ENCODE measurements at regions not wholly inside any gene's neighbourhood (a gene's known extent, or its start where the extent isn't known, plus 50 kb on each side); places are given as distances from the start of the nearest gene placed in this dataset.

GRCh38 chr12:128008341-128008740 is 258.6 kb upstream of the TMEM132C start:
- in situ Hi-C loops (cut with MboI; ENCODE audit: low pct_unique_long_range_greater_than_20kb, low sequenced_read_pairs, unreplicated experiment): no loop called here
- DNase-seq (ENCODE audit: low spot score): no peak
- TF ChIP-seq CTCF (IDR thresholded peaks at IDR 0.05; ENCODE audit: extremely low read depth, insufficient read depth, missing control alignments): no peak

GRCh38 chr12:128009108-128009507 is 257.9 kb upstream of the TMEM132C start:
- in situ Hi-C loops (cut with MboI; ENCODE audit: low pct_unique_long_range_greater_than_20kb, low sequenced_read_pairs, unreplicated experiment): no loop called here
- no peak for TF ChIP-seq CTCF (IDR thresholded peaks at IDR 0.05; ENCODE audit: extremely low read depth, insufficient read depth, missing control alignments)
- no peak for DNase-seq (ENCODE audit: low spot score)

- in situ Hi-C loops (cut with MboI; ENCODE audit: low pct_unique_long_range_greater_than_20kb, low sequenced_read_pairs, unreplicated experiment): no loop called here
- no peak for TF ChIP-seq CTCF (IDR thresholded peaks at IDR 0.05; ENCODE audit: extremely low read depth, insufficient read depth, missing control alignments)
Observed at GRCh38 chr12:128012110-128012509, 254.9 kb upstream of the TMEM132C start.

GRCh38 chr12:128015276-128015675 is 251.7 kb upstream of the TMEM132C start:
- in situ Hi-C loops (cut with MboI; ENCODE audit: low pct_unique_long_range_greater_than_20kb, low sequenced_read_pairs, unreplicated experiment): no loop called here
- TF ChIP-seq CTCF (IDR thresholded peaks at IDR 0.05; ENCODE audit: extremely low read depth, insufficient read depth, missing control alignments): no peak
- no peak for DNase-seq (ENCODE audit: low spot score)

More at GRCh38 chr12:128012110-128012509, 254.9 kb upstream of the TMEM132C start:
- no peak for DNase-seq (ENCODE audit: low spot score)

DNA sequence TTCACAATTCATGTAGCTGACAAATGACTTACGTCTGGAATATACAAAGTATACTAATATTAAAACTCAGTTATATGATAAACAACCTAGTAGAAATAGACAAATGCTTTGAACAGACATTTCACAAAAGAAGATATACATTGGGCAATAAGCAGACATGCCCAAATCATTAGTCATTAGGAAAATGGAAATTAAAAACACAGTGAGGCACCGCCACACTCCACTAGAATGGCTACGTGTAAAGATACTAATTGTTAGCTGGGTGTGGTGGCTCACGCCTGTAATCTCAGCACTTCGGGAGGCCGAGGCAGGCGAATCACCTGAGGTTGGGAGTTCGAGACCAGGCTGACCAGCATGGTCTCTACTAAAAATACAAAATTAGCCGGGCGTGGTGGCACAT is 248.9 kb upstream of the TMEM132C start:
- no peak for TF ChIP-seq CTCF (IDR thresholded peaks at IDR 0.05; ENCODE audit: extremely low read depth, insufficient read depth, missing control alignments)
- in situ Hi-C loops (cut with MboI; ENCODE audit: low pct_unique_long_range_greater_than_20kb, low sequenced_read_pairs, unreplicated experiment): no loop called here
- no peak for DNase-seq (ENCODE audit: low spot score)

DNA sequence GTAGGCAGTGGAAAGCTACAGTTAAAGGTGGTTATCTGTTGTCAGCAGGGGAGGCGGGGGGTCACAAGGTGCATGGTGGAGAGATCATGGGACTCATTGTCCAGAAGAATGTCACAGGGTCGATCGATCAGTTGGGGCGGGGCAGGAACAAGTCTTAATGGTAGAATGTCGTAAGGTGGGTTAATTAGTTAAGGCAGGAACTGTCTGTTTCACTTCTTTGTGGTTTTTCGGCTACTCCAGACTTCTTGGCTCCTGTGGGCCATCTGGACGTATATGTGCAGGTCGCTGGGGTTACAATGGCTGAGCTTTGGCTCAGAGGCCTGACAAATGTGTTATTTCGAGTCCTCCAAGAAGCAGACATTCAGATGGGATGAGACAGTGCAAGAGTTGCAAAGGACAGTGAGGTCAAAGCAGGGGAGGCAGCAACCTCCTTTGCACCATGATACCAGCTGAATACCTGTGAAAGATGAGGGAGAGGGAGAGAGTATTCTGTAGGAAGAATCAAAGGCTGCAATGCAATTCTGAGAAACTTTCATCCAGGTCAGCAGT is 246.9 kb upstream of the TMEM132C start:
- DNase-seq (ENCODE audit: low spot score): no peak
- in situ Hi-C loops (cut with MboI; ENCODE audit: low pct_unique_long_range_greater_than_20kb, low sequenced_read_pairs, unreplicated experiment): no loop called here
- TF ChIP-seq CTCF (IDR thresholded peaks at IDR 0.05; ENCODE audit: extremely low read depth, insufficient read depth, missing control alignments): no peak

- no peak for DNase-seq (ENCODE audit: low spot score)
- no peak for TF ChIP-seq CTCF (IDR thresholded peaks at IDR 0.05; ENCODE audit: extremely low read depth, insufficient read depth, missing control alignments)
- in situ Hi-C loops (cut with MboI; ENCODE audit: low pct_unique_long_range_greater_than_20kb, low sequenced_read_pairs, unreplicated experiment): no loop called here
Observed at GRCh38 chr12:128021561-128021960, 245.4 kb upstream of the TMEM132C start.

Measured in GM13977 (cell line).